T-helper 1 cell (primary cell): ENCODE measurements at regions not wholly inside any gene's neighbourhood (a gene's known extent, or its start where the extent isn't known, plus 50 kb on each side); places are given as distances from the start of the nearest gene placed in this dataset.

Source experiments
- DNase-seq, 5 donors: peaks; one replicate each; pipeline ENCODE4 v3.0.0-alpha.2; 2012 to 2020

DNA sequence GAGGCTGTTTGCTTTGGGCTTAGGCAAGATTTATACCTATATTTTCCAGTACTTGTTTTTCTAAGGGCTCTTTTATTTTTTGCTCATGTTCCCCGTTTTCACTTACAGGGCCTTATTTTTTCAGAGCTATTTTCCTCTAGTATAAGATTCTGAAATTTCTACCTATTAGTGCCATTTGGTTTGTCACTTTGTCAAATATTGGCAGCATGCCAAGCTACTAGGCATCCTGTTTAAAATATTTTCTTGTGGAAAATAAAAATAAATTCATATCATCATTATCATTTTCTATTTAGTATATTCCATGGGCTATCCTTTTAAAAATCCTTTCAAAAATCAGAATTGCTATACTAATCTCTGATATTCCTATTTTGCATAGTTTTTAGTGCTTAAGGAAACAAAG is 64.8 kb upstream of the CHST9 start:
- DNase-seq: no peak

DNA sequence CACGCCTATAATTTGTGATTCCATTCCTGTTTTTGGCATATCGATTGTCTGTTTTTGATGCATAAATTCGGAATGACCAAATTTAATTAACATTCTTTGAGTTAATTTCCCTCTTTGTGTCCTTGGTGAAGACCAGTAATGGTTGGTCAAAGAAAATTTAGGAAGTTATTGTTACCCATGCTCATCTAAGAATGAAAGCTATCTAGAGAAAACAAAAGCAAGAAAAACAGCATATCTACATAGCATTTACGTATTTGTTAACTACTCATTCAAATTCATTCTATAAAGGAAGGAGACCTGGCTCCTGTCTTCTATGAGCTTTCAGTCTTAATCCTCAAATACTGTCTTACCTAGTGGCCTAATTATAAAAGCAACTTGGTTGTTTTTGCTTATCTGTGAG is 59.2 kb upstream of the CHST9 start:
- DNase-seq: no peak

DNA sequence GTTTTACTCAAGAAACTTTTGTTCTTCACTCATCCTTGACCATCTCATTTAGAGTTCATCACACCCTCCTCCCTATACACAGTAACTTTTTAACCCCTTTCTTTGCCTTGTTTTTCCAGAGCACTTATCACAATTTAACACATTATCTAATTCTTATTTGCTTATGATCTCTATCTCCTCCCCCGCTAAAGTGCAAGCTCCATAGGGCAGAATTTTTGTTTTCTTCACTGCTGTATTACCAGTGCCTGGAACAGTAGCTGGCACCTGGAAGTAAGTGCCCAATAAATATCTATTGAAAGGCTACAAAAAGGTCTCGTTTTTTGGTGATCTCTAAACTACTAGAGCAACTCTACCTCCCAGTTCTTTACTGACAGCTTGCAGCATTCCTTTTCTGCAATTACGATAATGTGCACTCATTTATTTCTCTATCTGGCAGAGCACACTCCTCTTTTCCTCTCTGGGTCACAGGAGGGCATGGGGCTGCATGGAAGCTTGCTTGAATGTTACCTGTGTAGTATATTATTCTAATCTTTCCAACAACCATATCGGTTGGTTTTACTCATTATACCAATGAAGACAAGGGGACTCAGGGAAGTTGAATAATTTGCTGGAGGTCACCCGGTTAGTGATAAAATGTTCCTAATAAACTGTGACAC is 57.4 kb upstream of the CHST9 start:
- no peak for DNase-seq

DNA sequence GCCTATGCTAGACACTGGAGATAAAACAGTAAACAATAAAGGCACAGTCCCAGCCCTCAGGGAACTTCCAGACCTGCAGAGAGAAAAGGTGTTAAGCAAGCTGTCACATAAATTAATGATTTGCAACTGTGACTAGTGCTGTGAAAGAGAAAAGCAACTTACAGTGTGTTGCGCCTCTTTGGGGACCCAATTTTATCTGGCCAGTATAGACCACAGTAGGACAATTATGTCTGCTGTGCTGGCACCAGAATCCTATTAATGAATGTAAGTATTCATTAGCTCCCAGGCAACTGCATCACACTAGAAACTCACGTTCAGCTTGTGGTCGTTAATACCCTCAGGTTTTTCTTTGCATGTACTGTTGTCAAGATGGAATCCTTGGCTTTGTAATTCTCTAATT is 55.3 kb upstream of the CHST9 start:
- DNase-seq: no peak

DNA sequence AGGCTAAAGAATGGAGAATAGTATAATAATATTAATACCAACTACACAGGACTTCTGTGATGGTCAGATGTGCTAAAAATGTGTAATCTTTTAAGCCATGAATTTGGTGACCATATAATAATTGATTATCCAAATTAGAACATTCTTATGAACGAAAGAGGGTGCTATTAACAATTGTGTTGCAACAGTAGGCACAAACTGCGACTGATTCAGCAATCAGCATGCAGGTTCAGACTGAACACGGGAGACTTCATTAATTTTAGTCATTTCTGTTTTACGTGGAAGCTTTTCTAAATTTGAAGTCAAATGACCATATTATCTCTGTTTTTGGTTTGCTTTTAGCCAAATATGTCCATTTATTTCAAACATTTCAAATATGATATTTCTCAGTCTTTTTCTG is 54.6 kb upstream of the CHST9 start:
- no peak for DNase-seq

DNA sequence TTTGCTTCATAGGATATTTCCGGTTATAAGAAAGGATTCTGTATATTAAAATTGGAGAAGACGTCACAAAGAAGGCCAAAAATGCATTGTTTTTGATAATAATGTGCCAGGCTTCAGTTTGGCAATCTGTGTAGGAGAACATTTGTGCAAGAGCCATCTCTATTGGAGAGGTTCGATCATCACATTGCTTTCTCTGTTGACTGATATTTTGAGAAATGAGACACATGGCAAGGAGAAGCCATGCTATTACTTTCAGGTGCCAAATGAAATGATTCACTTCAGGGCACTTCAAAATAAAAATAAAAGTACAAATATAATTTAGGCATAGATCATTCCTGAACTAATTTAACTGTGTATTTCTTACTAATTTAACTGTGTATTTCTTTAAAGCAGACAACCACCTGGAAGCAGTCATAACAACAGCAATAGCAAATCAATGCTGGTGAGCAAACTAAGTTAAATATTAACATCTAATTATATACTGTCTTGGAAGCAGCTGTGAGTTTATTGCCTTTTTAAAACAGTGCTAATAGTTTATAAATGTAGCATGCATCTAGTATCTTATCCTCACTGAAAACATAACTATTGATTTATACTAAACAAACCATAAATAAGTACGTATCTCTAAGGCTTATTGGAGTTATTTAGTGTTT is 50.2 kb upstream of the CHST9 start:
- no peak for DNase-seq
